Liver (tissue), 7 donors: ENCODE measurements at regions not wholly inside any gene's neighbourhood (a gene's known extent, or its start where the extent isn't known, plus 50 kb on each side); places are given as distances from the start of the nearest gene placed in this dataset.

Experiments
- DNase-seq: peaks from one replicate; pipeline ENCODE4 v3.0.0-alpha.2; 2017; ENCODE audit warnings: low spot score
- H3K27ac ChIP-seq, 2 donors: one replicate each; pipeline ENCODE4 v1.7.0; 2013; ENCODE audit warnings: inconsistent platforms in 2 of 2, low read length in 2 of 2, control low read depth in 1 of 2, low read depth in 1 of 2, mild to moderate bottlenecking in 1 of 2
- H3K27me3 ChIP-seq, 4 donors: one replicate each; pipeline versions ENCODE4 v1.6.1 to v1.7.0; 2013; ENCODE audit warnings: low read length in 3 of 4, inconsistent platforms in 1 of 4, mild to moderate bottlenecking in 1 of 4, moderate library complexity in 1 of 4; ENCODE audit not compliant: control insufficient read depth in 4 of 4, insufficient read depth in 4 of 4
- H3K36me3 ChIP-seq, 4 donors: one replicate each; pipeline versions ENCODE4 v1.6.1 to v1.7.0; 2013; ENCODE audit warnings: low read length in 3 of 4, mild to moderate bottlenecking in 3 of 4, low read depth in 1 of 4, moderate library complexity in 1 of 4; ENCODE audit not compliant: control insufficient read depth in 4 of 4, insufficient read depth in 3 of 4
- H3K4me1 ChIP-seq, 4 donors: one replicate each; pipeline versions ENCODE4 v1.6.1 to v1.7.0; 2013; ENCODE audit warnings: low read length in 3 of 4, mild to moderate bottlenecking in 3 of 4, moderate library complexity in 1 of 4; ENCODE audit not compliant: control insufficient read depth in 4 of 4, insufficient read depth in 4 of 4
- H3K4me3 ChIP-seq, 3 donors: one replicate each; pipeline versions ENCODE4 v1.6.1 to v1.7.0; 2013; ENCODE audit warnings: low read length in 3 of 3, control low read depth in 1 of 3, low read depth in 1 of 3, mild to moderate bottlenecking in 1 of 3
- H3K9ac ChIP-seq, 2 donors: one replicate each; pipeline ENCODE4 v1.7.0; 2013; ENCODE audit warnings: low read length in 2 of 2, mild to moderate bottlenecking in 2 of 2, moderate library complexity in 2 of 2, control low read depth in 1 of 2, low read depth in 1 of 2
- H3K9me3 ChIP-seq, 4 donors: one replicate each; pipeline versions ENCODE4 v1.6.1 to v1.7.0; 2013; ENCODE audit warnings: low read length in 3 of 4; ENCODE audit not compliant: control insufficient read depth in 4 of 4
- FOXA2 ChIP-seq: IDR thresholded peaks from 2 replicates; pipeline ENCODE4 v1.6.1; 2016; ENCODE audit warnings: antibody characterized with exemption
- GABPA ChIP-seq, 2 donors: IDR thresholded peaks in 1 of 2; conservative IDR thresholded peaks in 1 of 2; 2 replicates each; pipeline ENCODE4 v1.6.1; 2016; ENCODE audit warnings: antibody characterized with exemption in 2 of 2, mild to moderate bottlenecking in 1 of 2, moderate library complexity in 1 of 2
- HNF4A ChIP-seq, 2 donors: conservative IDR thresholded peaks; 2 replicates each; pipeline ENCODE4 v1.6.1; 2016; ENCODE audit warnings: antibody characterized with exemption in 2 of 2, mild to moderate bottlenecking in 2 of 2
- JUND ChIP-seq, 2 donors: IDR thresholded peaks; 2 replicates each; pipeline ENCODE4 v1.6.1; 2016; ENCODE audit warnings: antibody characterized with exemption in 2 of 2
- RXRA ChIP-seq, 2 donors: IDR thresholded peaks; 2 replicates each; pipeline ENCODE4 v1.6.1; 2017 to 2018; ENCODE audit warnings: antibody characterized with exemption in 2 of 2, mild to moderate bottlenecking in 1 of 2
- TAF1 ChIP-seq: conservative IDR thresholded peaks from 2 replicates; pipeline ENCODE4 v1.6.1; 2016; ENCODE audit warnings: antibody characterized with exemption, mild to moderate bottlenecking
- YY1 ChIP-seq: IDR thresholded peaks from 2 replicates; pipeline ENCODE4 v1.6.1; 2016; ENCODE audit warnings: antibody characterized with exemption, mild to moderate bottlenecking
- WGBS: extraction: QIAGEN DNeasy Blood & Tissue Kit; methylation state at CpG from one replicate; pipeline ENCODE4 v1.1.7; 2013; 5-methylcytosine and 5-hydroxymethylcytosine counted together
- TF ChIP-seq, protein P1 (sequence below): IDR thresholded peaks from 2 replicates; pipeline ENCODE4 v1.6.1; 2016; ENCODE audit warnings: antibody characterized with exemption
- TF ChIP-seq, protein P2 (sequence below): IDR thresholded peaks from 2 replicates; pipeline ENCODE4 v1.6.1; 2016; ENCODE audit warnings: antibody characterized with exemption
- TF ChIP-seq, protein P3 (sequence below): IDR thresholded peaks from 2 replicates; pipeline ENCODE4 v1.6.1; 2016; ENCODE audit warnings: antibody characterized with exemption, mild to moderate bottlenecking
- donor health status: healthy.
- donor health status: healthy.
- donor health status: healthy.
- donor health status: healthy.

DNA sequence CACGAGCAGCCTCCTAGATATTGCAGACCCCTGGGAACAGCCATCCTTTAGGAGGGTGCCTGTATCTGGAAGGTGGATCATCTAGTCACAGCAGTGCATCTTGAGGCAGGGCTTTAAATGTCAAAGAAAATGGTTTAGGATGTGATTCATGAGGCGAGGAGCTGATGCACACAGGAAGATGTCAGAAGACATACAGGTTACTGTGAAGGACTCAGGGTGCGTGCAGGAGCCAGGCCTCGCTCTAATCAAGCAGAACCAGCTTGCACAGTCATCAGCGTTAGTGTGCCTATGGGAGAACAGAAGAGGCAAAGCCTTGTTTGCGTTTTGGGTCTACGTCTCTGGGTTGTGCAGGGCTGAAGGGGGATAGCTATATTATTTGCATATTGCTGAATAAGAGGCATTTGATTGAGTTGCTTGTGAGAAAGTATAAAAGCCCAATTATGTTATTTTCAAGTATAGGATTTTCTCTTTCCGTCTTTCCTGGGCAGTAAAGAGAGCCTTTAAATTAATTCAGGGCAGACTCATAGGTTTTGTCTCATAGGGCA is 77.3 kb upstream of the RPH3A start:
- Histone ChIP-seq H3K9me3 (no peaks in the 10 kb centered on the region), H3K4me3 (no peak overlapping the region), H3K4me1 (no peaks in the 10 kb centered on the region), H3K27ac (no peak overlapping the region), H3K27me3 (no peaks in the 10 kb centered on the region), H3K9ac (no peak overlapping the region), H3K36me3 (no peaks in the 10 kb centered on the region)
- DNase-seq = no peak
- 77% methylated on average over 8 of the region's 8 CpGs for WGBS
- TF ChIP-seq RXRA (IDR thresholded peaks at IDR 0.05) = no peak
- TF ChIP-seq, protein P1, sequence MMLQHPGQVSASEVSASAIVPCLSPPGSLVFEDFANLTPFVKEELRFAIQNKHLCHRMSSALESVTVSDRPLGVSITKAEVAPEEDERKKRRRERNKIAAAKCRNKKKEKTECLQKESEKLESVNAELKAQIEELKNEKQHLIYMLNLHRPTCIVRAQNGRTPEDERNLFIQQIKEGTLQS = no peak
- no peak for TF ChIP-seq FOXA2
- TF ChIP-seq TAF1 = no peak
- TF ChIP-seq HNF4A (conservative IDR thresholded peaks at IDR 0.05) = no peak
- TF ChIP-seq GABPA (IDR thresholded peaks at IDR 0.05 in 1 of 2, conservative IDR thresholded peaks at IDR 0.05 in 1 of 2) = no peak
- no peak for TF ChIP-seq JUND (IDR thresholded peaks at IDR 0.05)
- TF ChIP-seq, protein P2, sequence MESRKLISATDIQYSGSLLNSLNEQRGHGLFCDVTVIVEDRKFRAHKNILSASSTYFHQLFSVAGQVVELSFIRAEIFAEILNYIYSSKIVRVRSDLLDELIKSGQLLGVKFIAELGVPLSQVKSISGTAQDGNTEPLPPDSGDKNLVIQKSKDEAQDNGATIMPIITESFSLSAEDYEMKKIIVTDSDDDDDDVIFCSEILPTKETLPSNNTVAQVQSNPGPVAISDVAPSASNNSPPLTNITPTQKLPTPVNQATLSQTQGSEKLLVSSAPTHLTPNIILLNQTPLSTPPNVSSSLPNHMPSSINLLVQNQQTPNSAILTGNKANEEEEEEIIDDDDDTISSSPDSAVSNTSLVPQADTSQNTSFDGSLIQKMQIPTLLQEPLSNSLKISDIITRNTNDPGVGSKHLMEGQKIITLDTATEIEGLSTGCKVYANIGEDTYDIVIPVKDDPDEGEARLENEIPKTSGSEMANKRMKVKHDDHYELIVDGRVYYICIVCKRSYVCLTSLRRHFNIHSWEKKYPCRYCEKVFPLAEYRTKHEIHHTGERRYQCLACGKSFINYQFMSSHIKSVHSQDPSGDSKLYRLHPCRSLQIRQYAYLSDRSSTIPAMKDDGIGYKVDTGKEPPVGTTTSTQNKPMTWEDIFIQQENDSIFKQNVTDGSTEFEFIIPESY = no peak

DNA sequence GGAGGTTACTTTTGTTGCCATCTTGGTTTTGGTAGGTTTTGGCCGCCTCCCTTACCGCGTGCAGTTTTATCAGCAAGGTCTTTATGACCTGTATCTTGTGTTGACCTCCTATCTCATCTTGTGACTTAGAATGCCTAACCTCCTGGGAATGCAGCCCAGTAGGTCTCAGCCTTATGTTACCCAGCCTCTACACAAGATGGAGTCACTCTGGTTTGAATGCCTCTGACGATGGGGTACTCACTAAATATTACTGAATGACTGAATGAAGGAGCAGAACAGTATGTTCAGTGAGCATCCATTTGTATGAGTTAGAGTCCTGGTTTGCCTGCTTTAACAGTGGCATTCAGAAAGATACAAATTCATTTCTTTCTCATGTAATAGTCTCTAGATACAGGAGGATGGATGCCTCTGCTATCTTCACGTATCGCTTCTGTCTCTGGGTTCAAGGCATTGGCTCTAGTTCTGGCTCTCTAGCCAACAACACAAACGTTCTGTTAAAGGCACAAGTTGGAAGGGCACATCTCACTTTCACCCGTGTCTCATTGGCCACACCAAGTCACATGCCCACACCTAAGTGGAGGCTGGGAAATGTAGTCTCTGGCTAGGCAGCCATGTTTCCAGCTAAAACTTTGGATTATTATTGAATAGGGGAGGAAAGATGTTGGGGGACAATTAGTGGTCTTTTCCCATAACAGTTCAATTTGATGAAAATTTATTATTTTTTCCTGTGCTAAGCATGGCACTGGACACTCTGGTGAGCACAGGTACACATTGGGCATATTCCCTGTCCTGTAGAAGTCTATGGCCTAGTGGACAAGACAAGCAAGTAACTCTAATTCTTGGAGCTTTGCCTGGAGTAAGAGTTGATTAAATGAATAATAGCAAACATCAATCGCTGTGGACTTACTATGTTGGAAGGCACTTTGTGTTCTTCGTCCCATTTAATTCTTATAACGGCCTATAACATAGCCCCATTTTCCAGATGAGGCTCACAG is 75.2 kb upstream of the RPH3A start:
- peak; percentile 78 for TF ChIP-seq YY1
- TF ChIP-seq, protein P3, sequence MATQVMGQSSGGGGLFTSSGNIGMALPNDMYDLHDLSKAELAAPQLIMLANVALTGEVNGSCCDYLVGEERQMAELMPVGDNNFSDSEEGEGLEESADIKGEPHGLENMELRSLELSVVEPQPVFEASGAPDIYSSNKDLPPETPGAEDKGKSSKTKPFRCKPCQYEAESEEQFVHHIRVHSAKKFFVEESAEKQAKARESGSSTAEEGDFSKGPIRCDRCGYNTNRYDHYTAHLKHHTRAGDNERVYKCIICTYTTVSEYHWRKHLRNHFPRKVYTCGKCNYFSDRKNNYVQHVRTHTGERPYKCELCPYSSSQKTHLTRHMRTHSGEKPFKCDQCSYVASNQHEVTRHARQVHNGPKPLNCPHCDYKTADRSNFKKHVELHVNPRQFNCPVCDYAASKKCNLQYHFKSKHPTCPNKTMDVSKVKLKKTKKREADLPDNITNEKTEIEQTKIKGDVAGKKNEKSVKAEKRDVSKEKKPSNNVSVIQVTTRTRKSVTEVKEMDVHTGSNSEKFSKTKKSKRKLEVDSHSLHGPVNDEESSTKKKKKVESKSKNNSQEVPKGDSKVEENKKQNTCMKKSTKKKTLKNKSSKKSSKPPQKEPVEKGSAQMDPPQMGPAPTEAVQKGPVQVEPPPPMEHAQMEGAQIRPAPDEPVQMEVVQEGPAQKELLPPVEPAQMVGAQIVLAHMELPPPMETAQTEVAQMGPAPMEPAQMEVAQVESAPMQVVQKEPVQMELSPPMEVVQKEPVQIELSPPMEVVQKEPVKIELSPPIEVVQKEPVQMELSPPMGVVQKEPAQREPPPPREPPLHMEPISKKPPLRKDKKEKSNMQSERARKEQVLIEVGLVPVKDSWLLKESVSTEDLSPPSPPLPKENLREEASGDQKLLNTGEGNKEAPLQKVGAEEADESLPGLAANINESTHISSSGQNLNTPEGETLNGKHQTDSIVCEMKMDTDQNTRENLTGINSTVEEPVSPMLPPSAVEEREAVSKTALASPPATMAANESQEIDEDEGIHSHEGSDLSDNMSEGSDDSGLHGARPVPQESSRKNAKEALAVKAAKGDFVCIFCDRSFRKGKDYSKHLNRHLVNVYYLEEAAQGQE = no peak
- no peaks in the 10 kb centered on the region for H3K4me1 ChIP-seq
- peaks cover 0 to 4% (median 2%) of the 10 kb centered on the region in 4 donors for H3K9me3 ChIP-seq
- H3K36me3 ChIP-seq = no peaks in the 10 kb centered on the region
- WGBS = 68% methylated on average over 11 of the region's 11 CpGs
- no peak overlapping the region for H3K4me3 ChIP-seq
- H3K27ac ChIP-seq = no peak overlapping the region
- no peak for DNase-seq
- H3K9ac ChIP-seq = no peak overlapping the region
- no peaks in the 10 kb centered on the region for H3K27me3 ChIP-seq
